GM18498 (cell line): ENCODE measurements at regions not wholly inside any gene's neighbourhood (a gene's known extent, or its start where the extent isn't known, plus 50 kb on each side); places are given as distances from the start of the nearest gene placed in this dataset.

Experiments
- ATAC-seq: cut with Tn5 transposase; IDR thresholded peaks from one replicate; pipeline ENCODE4 v1.9.1; 2021; ENCODE audit warnings: mild to moderate bottlenecking, moderate library complexity; ENCODE audit not compliant: unreplicated experiment

DNA sequence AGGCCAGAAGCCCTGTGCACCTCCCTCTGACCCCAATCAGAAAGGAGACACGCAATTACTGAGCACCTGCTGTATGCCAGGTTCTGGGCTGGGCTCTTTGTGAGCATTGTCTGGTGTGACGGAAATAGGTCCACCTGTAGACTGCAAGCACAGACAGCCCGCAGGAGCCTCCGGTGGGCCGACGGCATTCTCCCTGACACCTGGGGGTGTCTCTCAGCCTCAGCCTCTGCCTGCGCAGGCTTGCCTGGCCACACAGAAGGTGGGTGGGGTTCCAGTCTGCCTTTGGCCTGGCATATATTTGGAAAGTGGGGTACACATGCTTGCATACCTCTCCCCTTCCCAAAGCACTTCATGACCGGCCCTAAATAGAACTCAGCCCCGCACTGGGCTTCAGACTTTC lies 129.3 kb downstream of the BUD13 start:
- no peak for ATAC-seq

DNA sequence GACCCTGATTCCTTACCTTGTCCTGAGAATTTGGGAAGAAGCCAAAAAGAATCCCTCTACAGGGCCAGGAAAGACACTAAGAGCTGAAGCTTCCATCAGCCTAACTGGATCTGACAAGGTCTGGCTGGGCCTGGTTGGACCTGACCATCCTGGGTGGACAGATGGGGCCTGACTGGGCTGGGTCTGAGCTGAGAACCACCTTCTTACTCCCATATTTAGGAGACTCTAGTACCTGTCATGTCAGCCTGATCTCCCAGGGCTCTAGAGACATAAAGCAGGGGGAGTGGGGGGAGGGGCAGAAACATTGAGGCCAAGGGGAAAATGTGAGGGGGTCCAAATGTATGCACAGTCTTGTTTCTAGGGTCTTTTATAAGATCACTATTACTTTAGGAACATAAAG lies 129.9 kb downstream of the BUD13 start:
- no peak for ATAC-seq

DNA sequence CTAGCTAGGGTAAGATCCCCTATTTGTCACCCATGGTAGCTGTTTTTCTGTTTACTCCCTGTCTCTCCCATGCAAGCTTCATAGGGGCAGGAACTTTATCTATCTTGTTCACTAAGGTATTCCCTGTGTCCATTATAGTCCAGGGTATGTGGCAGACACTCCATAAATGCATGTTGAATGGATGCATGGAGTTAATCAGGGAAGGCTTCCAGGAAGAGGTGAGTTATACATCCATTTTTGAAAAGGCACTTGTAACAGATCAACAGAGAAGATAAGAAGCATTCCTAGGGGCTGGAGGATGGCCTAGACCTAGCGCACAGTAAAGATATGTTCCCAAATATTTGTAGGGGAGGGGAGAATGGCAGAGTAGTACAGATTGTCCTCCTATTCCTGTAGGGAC lies 130.3 kb downstream of the BUD13 start:
- no peak for ATAC-seq

DNA sequence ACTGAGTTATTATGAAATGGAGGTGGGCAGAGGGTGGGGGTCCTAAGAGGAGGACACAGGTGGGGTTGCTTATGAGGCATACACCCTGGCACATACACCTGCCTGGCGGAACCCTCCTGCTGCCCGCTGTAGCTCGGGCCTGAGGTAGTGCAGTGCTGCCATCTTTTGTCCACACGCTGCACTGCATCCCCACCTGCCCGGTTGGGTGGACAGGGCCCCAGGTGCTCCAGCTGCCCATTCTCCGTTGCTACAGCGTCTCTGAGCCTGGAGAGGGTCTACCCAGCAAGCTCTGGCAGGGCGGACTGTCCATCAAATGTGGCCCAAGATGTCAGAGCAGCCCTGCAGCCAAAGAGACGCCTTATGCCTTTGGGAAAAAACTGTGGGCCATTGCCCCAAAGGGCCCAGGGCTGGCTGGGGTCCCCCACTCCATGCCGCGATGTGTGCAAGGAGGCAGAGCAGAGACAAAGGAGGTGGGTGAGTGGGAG lies 131.2 kb downstream of the BUD13 start:
- ATAC-seq, result peak; percentile 60

DNA sequence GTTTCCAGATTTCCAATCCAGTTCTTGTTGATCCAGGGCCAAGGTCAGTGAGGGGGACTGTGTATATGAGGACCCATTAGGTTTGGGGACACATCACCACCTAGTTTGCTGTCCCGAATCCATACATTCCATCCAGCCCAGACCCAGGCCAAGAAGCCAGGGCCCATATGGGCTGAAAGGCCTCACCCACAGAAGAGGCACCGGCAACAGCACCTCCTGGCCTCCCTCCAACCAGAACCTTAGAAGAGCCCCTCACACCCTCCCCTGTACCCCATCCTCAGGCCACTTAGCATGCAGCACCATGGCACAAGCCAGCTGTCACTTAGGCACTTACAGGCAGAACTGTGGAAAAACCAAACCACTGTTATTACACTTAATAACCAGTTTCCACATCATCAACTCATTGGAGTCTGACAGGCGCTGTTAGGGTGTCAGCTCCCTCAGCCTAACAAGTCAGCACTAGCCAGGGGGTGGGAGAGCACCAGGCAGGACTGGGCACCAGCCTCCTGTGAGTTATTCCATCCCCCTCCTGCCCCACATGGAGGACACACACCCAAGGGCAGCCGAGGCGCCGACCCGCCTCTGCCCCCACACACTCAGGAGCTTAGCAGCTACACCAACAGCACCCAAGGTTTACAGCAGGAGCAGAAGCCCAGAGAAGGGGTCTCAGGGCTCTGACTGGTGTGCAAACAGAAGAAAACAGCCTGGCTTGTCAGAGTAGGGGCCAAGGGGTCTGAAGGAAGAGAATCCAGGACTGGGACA lies 132.0 kb downstream of the BUD13 start:
- ATAC-seq, result no peak

DNA sequence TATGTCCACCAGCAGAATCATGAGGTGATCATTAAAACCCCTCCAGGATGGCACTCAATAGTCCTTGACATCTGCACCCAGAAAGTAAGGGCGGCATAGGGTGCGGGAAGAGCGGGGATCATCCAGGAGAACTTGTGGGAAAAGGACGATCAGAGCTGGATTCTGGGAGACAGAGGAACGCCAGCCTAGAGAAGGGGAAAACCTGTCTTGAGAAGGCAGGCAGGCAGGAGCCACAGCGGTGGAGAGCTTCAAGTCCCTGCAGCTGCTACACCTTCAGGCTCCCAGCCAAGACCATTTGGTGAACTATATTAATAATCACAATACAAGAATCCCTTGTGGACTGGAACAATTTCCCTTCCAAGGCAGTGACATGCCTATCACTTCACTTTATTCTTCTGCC lies 134.3 kb downstream of the BUD13 start:
- ATAC-seq, result no peak

DNA sequence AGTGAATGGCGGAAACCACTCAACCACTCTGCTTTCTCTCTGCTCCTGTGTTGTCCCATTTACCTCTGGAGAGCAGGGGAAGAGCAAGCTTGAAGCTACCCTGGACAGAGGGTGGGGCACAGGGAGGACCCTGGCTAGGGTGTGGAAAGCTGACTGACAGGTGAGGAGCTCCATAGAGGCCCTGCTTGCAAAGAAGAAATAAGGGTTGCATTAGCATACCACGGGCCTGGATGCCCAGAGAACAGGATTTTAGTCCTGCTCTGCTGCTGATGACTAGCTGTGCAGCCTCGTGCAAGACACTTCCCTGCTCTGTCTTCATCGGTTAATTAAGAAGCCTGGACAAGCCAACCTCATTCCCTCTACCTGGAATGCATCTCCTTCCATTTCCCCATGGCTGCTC lies 135.0 kb downstream of the BUD13 start:
- ATAC-seq, result no peak

DNA sequence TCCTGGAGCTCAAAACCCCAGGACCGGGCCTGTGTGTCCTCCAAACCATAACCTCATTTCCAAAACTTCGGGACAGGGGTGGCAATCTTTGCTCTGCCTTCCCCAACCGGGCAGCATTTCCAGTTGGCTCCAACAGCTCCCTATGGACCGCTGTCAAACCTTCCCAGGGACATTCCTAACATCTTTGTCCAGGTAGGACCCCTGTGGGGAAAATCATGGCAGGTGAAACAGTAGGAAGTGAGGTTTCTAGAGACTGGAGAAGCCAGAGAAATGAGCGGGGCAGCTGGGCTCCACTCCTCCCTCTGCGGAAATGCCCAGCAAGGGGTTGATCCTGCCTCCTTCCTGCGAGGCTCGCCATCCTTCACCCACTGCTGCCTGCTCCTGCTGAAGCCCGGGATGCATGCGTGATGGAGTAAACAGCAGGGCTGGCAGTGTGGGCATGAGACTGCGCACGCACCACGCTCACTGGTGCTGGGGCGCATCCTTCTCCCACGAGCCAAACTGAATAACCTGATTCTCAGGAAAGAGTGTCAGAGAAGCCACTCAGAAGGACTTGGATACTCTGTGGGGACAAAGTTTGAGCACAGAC lies 136.4 kb downstream of the BUD13 start:
- ATAC-seq, result no peak

DNA sequence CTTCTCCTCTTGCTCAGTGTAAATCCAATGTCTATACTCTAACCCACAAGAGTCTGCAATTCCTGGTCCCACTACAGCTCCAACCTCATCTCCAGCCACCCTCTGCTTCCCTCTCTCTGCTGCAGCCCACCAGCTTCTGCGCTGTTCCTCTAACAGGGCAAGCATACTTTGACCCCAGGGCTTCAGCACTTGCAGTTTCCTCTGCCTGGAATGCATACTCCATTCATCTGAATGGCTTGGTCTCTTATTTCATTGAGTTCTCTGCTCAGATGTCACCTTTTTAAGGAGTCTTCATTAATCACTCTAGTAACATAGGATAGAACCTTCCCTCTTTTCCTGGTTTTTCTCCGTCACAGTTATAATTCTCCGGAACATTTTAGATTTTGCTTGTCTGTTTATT lies 141.6 kb downstream of the BUD13 start:
- ATAC-seq, result no peak

DNA sequence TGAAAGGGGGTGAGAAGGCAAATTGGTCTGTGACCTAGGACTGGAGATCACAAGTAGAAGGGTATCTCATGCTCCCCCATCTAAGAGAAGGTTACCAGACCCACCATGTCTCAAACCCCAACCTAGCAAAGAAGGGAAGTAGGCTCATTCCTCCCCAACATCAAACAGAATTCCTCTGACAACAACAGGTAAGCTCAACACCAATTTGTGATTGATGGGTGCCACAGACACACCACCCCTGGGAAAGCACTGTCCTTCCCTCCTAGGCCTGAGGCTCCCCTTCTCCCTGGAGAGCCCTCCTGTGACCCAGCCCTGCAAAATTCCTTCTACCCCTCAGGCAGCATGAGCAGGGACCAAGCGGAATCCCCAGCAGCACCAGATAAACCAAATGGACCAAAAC lies 154.3 kb downstream of the BUD13 start:
- no peak for ATAC-seq

DNA sequence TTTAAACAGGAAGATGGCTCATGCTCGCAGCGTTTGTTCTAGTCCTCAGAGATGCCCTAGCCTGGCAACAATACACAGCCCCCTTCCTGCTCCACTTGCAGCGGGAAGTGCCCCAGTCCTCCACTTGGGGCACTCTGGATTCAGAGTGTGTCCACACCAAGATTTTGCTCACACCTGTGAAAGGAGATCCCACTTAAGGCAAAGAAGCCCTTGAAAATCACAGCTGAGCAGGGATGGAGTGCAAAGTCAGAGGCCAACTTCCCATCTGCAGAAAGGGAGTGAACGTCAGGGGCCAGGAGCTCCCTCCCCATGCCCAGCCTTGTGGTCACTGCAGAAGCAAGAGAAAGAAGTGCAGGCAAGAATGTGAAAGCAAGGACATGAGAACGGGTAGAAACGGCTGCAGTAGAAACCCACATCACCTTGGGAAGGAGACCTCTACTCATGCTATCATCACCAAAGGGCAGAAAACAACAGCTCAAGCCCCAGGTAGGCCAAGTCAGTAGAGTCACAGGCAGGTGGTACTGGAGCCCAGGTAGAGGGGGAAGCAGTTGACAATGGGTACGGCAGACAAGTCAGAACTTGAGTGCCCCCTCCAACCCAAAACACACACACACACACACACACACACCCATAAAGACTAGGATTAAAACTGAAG lies 157.4 kb downstream of the BUD13 start:
- no peak for ATAC-seq

DNA sequence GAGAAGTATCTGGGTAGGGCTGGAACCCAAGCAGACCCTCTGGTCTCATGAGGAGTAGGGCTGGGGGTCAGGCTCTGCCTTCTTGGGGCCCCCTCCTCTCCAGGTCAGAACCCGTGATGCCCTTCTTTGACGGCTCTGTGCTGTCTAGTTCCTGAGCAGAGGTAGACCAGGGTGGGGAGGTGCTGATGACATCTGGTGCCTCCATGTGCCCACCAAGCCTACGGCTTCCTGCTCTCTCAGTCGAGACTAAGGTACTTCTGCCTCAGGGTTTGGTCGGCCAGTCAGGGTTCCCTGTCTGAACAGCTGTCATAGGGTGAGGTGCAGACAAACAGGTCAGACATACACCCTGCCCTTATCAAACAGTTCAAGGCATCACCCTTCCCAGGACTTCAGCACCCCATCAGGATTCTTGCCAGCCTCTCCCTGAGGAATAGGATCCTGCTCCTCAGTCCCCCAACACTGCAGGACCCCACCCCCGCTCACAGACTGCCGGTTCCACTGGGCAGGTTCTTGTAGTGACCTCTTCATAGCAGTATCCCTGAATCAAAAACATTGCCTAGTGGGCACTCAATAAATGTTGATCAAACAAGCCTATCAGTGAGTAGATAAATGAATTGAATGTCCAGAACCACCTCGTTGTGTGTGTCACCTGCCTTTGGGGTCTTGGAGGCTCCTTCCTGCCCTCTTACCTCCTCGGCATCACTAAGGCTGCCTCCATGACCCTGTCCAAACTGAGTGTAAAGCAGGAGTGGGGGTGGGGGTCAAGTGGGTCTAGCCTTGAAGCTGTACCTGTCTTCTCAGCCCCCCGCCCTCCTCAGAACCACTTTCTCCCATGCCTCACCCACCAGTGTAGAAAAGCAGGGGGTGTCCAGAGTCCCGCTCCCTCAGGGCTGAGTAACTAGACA lies 158.2 kb downstream of the BUD13 start:
- no peak for ATAC-seq

DNA sequence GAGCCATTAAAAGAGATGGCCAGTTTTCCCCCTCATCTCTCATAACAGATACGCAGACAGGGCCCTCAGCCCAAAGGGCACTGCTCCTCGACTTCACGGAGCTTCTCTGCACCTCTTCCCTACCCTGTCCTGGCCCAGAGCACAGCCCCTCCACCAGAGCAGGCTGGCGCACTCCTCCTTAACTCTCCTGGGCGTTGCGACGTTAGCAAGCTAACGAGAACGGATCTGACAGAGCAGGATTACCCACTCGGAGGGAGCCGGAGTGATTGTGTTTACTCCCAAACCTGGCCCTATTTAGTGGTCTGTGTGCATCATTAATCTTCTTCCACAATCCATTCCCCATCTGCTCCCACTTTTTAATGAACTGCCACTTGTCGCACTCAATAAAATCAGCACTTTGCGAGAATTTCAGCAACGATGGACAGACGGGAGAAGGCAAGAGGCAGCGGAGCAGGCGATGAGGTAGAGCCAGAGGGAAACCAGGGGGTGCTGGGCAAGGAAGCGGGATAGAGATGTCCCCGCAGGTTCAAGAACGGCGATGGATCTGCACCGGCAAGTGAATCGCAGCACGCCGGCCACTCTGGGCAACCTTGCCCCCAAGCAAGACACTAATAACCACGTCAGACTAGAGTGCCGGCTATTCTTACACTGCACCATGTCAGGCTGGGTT lies 159.4 kb downstream of the BUD13 start:
- no peak for ATAC-seq

DNA sequence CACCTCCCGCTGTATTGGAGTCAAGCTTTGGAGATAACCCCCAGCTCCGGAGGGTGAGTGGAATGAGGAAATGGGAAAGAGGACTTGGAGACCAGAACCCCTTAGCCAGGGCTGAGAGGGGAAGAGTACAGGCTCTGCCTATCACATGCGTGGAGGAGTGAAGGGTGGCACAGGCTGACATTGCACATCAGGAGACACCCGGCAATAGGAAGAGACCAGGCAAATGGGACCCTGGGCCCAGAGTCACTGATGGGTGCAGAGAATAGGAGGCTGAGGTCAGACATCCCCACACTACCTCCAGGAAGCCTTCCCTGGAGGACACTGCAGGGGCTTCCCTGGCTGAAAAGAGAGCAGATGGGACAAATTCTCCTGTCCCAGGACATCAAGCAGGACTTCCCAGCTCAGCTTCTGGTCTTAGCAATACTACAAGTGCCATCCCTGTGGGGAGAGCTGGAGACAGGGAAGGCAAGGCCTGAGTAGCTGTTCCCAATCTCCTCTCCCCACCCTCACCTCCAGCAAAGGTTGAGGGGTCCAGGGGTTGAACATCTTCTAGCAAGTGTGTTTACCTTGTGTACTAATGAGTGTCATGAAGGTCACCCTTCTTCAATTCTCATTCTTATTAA lies 160.7 kb downstream of the BUD13 start:
- ATAC-seq, result no peak

DNA sequence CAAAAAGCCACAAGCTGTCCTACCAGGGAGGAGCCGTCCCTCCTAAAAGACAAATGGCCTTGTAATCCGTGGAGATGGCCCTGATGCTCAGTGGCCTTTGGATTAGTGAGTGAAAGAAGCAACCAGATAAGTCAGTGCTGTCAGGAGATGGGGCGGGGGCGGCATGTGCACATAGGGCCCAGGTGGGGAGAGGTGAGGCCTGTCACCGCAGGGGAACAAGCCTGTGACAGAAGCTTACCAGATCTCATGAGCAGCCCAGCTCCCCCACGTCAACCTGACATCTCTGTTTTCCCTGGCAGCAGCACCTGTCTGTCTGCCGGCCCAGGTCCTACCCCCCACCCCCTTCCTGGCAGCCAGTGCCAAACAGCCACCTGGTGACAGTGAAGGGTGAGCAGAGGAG lies 162.6 kb downstream of the BUD13 start:
- ATAC-seq, result no peak

DNA sequence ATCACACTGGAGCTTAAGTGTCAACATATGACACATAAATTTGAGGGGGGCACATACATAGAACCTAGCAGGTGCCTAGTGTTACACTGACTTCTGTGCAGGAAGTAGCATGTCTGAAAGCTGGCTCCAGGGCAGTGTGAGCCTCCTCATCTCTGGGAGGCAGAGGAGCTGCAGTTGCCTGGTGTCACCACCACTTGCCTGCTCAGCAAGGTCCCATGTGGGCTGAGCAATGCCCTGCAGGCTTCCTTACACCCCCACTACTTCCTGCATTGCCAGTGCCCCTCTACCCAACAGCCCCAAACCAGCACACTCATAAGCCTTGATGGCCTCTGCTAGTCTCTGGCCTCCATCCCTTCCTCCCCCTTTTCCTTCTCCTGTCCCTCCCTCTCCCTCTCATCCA lies 165.8 kb downstream of the BUD13 start:
- ATAC-seq, result no peak

DNA sequence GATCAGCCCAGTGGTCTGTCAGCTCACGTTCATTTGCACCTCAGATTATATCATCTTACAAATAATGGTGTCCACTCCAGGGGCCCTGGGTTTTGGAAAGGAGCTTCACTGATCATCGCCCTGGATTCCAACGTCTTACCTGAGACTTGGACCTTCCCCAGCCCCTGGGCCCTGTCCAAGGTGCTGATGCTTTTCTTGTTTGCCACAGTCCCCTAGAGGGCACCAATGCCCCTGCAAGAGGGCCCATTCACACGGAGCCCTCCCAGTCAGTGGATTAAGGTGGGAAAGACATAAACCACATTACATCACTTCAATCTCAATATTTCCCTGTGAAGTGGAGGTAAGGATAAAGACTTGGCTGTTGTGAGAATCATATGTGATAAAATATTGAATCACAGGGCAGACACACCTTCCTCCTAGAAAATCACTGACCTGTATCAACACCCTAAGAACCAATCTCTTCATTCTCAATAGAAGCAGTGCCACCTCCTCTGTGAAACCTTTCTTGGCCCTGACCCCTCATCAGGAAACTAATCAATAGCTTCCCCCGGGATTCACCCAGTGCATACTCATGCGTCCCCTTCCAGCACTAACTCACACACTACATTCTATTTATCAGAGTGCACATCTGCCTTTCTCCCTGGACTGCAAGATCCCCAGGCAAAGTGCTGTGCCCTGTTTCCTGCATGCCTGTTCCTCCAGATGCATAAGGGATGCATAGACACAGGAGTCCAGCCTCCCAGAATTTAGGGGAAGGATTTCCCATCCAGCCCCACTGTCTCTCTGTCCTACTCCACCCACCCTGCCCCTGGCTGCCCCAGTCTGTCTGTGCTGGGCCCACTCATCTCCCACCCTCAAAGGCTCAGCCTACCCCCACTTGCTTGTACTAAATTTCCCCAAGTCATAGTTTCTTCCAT lies 167.0 kb downstream of the BUD13 start:
- no peak for ATAC-seq

DNA sequence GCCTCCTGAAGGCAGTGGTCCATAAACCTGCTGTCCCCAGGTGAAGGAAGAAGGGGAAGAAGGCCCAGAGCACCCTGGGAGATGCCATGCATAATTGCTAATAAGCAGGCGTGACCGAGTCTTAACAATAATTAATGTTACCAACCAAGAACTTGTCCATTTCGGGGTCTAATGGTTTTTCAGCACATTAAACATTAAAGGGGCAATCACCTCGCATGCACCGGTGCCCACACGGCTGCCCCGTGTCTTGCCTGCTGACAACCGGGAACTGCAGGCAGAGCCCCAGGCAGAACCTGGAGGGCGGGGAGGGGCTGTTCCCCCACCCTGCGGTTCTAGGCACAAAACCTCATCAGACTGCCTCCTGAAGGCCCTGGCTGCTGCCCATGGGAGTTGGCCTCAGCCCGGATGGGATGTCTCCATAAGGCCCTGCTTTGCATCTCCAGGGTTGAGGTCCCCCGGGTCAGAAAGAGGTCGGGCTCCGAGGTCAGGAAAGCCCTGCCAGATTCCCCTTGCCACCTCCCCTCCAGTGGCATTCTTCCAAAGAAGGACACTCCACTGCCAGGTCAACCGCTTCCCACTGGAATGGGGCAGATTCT lies 169.0 kb downstream of the BUD13 start:
- ATAC-seq, result no peak

DNA sequence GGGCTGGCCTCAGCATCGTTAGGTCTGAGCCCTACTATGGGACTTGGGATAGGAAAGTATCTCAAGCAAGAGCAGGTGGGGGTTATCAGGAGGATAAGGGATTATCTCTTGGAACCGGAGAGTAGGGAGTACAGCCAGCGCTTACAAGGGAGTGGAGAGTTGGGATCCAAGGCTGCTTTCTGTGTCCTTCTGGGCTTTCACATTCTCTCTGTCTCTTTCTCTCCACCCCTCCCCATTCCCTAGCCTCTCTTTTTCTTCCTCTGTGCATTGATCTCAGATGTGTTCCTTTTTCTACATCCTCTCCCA lies 170.2 kb downstream of the BUD13 start:
- ATAC-seq, result no peak
